ENCODE measurements at regions not wholly inside any gene's neighbourhood (a gene's known extent, or its start where the extent isn't known, plus 50 kb on each side); places are given as distances from the start of the nearest gene placed in this dataset.

- TF ChIP-seq CTCF (IDR thresholded peaks at IDR 0.05) (no peak), POLR2A (IDR thresholded peaks at IDR 0.05) (no peak)
Measured at GRCh38 chr1:172967936-172968335, 82.8 kb downstream of the TNFSF18 start.
